Astrocyte (in vitro differentiated cells and primary cell): ENCODE measurements at regions not wholly inside any gene's neighbourhood (a gene's known extent, or its start where the extent isn't known, plus 50 kb on each side); places are given as distances from the start of the nearest gene placed in this dataset.

ENCODE experiments used
- DNase-seq: peaks from one replicate; pipeline ENCODE4 v3.0.0-alpha.2; 2010; ENCODE audit warnings: low read depth
- FAIRE-seq: peaks from 2 replicates; lab custom pipeline; 2011; peaks lifted over from hg19 to GRCh38; lab: Jason Lieb, UNC
- H2AFZ ChIP-seq: 2 replicates; pipeline ENCODE4 v1.6.0; 2012; ENCODE audit warnings: low read depth, low read length, inconsistent platforms
- H3K27ac ChIP-seq: 2 replicates; pipeline ENCODE4 v1.5.1; 2011; ENCODE audit warnings: low read depth, low read length, inconsistent platforms
- H3K27me3 ChIP-seq: 2 replicates; pipeline ENCODE4 v1.6.0; 2011; ENCODE audit warnings: low read length, inconsistent platforms; ENCODE audit not compliant: insufficient read depth
- H3K36me3 ChIP-seq: 2 replicates; pipeline ENCODE4 v1.5.1; 2011; ENCODE audit warnings: low read length, inconsistent platforms; ENCODE audit not compliant: insufficient read depth
- H3K4me1 ChIP-seq: 2 replicates; pipeline ENCODE4 v1.5.1; 2011; ENCODE audit warnings: low read length, inconsistent platforms; ENCODE audit not compliant: insufficient read depth
- H3K4me2 ChIP-seq: 2 replicates; pipeline ENCODE4 v1.6.0; 2012; ENCODE audit warnings: low read length, inconsistent platforms
- H3K4me3 ChIP-seq: 2 replicates; pipeline ENCODE4 v1.5.1; 2011; ENCODE audit warnings: low read depth, mild to moderate bottlenecking, low read length, inconsistent platforms; ENCODE audit not compliant: insufficient read depth
- H3K79me2 ChIP-seq: 2 replicates; pipeline ENCODE4 v1.6.0; 2012; ENCODE audit warnings: mild to moderate bottlenecking, low read length, inconsistent platforms; ENCODE audit not compliant: insufficient read depth
- H3K9ac ChIP-seq: 2 replicates; pipeline ENCODE4 v1.6.0; 2012; ENCODE audit warnings: mild to moderate bottlenecking, low read length, inconsistent platforms
- H3K9me3 ChIP-seq: 2 replicates; pipeline ENCODE4 v1.5.1; 2012; ENCODE audit warnings: low read depth, mild to moderate bottlenecking, low read length, inconsistent platforms; ENCODE audit not compliant: insufficient read depth
- H4K20me1 ChIP-seq: 2 replicates; pipeline ENCODE4 v1.6.0; 2012; ENCODE audit warnings: low read length, inconsistent platforms; ENCODE audit not compliant: insufficient read depth
- H3K27ac Mint-ChIP-seq: one replicate; pipeline ENCODE4 v1.8.0; 2021; ENCODE audit warnings: mild to moderate bottlenecking, mixed read lengths; ENCODE audit not compliant: unreplicated experiment
- H3K27me3 Mint-ChIP-seq: one replicate; pipeline ENCODE4 v1.8.0; 2021; ENCODE audit warnings: low read depth, mixed read lengths; ENCODE audit not compliant: unreplicated experiment
- H3K36me3 Mint-ChIP-seq: one replicate; pipeline ENCODE4 v1.8.0; 2021; ENCODE audit warnings: low read depth, mixed read lengths; ENCODE audit not compliant: unreplicated experiment
- H3K4me1 Mint-ChIP-seq: one replicate; pipeline ENCODE4 v1.8.0; 2021; ENCODE audit warnings: low read depth, mixed read lengths; ENCODE audit not compliant: unreplicated experiment
- H3K4me3 Mint-ChIP-seq: one replicate; pipeline ENCODE4 v1.8.0; 2021; ENCODE audit warnings: mild to moderate bottlenecking, moderate library complexity, mixed read lengths; ENCODE audit not compliant: unreplicated experiment
- H3K9me3 Mint-ChIP-seq: one replicate; pipeline ENCODE4 v1.8.0; 2021; ENCODE audit warnings: mild to moderate bottlenecking, mixed read lengths; ENCODE audit not compliant: unreplicated experiment
- EZH2 ChIP-seq: IDR thresholded peaks from 2 replicates; pipeline ENCODE4 v1.6.1; 2012; ENCODE audit warnings: mild to moderate bottlenecking, low read length, inconsistent platforms; ENCODE audit not compliant: insufficient read depth
- TF ChIP-seq, protein P1 (sequence below): IDR thresholded peaks from 2 replicates; pipeline ENCODE4 v1.5.1; 2011; ENCODE audit warnings: low read depth, mild to moderate bottlenecking, inconsistent platforms, low read length, moderate library complexity; ENCODE audit not compliant: insufficient read depth

DNA sequence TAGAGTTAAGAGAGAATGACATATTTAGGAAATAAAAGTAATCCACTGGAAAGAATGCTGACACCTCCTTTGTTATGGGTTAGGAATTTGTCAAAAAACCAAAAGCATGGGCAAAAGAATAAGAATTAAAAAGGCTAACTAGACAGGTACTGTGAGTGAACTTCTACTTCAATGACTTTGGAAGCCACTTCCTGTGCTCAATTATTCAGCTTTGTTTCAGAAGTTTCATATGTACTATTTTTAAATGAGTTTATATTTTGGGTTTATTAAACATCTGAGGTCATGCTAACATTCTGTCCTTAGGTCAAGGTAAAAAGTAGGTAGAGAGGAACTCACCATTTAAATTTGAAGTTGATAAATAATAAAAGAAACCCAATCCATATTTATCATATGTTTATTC lies 106.7 kb upstream of the CXorf51A start:
- FAIRE-seq: peak; percentile 9
- Histone ChIP-seq H3K4me3 (no peak overlapping the region), H3K27ac (no peak overlapping the region), H3K9ac (no peak overlapping the region), H3K4me2 (no peak overlapping the region), H3K27me3 (no peaks in the 10 kb centered on the region), H3K4me1 (no peaks in the 10 kb centered on the region), H4K20me1 (no peaks in the 10 kb centered on the region), H2AFZ (no peak overlapping the region), H3K9me3 (no peaks in the 10 kb centered on the region), H3K36me3 (no peaks in the 10 kb centered on the region), H3K79me2 (no peaks in the 10 kb centered on the region)
- Mint-ChIP-seq H3K36me3 (no peaks in the 10 kb centered on the region), H3K9me3 (no peaks in the 10 kb centered on the region), H3K4me1 (no peaks in the 10 kb centered on the region), H3K27ac (no peak overlapping the region), H3K27me3 (no peaks in the 10 kb centered on the region), H3K4me3 (no peak overlapping the region)
- DNase-seq: no peak
- TF ChIP-seq EZH2: no peak
- TF ChIP-seq, protein P1, sequence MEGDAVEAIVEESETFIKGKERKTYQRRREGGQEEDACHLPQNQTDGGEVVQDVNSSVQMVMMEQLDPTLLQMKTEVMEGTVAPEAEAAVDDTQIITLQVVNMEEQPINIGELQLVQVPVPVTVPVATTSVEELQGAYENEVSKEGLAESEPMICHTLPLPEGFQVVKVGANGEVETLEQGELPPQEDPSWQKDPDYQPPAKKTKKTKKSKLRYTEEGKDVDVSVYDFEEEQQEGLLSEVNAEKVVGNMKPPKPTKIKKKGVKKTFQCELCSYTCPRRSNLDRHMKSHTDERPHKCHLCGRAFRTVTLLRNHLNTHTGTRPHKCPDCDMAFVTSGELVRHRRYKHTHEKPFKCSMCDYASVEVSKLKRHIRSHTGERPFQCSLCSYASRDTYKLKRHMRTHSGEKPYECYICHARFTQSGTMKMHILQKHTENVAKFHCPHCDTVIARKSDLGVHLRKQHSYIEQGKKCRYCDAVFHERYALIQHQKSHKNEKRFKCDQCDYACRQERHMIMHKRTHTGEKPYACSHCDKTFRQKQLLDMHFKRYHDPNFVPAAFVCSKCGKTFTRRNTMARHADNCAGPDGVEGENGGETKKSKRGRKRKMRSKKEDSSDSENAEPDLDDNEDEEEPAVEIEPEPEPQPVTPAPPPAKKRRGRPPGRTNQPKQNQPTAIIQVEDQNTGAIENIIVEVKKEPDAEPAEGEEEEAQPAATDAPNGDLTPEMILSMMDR: no peak

DNA sequence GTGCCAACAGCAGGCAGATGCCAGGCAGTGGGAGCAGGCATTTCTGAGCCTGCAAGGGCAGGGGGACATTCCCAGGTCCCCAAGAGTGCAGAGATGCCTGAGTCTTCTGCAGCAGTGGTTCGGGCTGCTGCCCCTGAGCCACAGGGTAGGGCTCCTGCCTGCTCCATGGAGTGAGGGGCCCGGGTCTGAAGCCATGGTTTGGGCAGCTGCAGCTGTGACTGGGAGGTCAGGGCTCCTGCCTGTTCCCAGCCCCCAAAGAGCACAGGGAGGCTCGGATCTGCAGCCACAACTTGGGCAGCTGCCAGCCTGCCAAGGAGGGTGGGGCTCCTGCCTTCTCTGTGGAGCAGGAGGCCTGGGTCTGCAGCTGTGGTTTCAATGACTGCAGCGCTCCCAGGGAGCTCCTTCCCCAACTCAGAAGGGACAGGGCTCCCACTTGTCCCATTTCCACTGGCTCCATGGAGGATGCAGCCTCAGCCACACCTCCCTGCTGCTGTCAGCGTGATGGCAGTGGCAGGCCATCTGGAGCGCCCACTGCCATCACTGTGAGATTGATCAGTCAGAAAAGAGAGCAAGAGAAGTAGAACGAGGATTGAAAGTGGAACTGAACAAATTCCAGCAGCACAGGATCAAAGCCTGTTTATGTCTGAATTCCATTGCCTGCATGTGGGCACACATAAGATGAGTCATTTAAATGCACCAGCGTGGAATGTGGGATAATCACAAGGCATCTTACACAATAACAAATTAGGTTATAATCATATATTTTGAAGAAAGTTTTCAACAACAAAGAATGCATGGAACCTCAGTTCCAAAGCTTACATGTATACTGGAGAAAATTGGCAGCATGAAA lies 93.1 kb upstream of the CXorf51A start:
- Histone ChIP-seq H3K79me2 (no peaks in the 10 kb centered on the region), H4K20me1 (no peaks in the 10 kb centered on the region), H3K9me3 (no peaks in the 10 kb centered on the region), H3K4me2 (peak overlapping the region; percentile 54), H3K9ac (no peak overlapping the region), H3K27ac (peak overlapping the region; percentile 19), H3K4me3 (no peak overlapping the region), H2AFZ (no peak overlapping the region), H3K4me1 (no peaks in the 10 kb centered on the region), H3K36me3 (no peaks in the 10 kb centered on the region), H3K27me3 (no peaks in the 10 kb centered on the region)
- FAIRE-seq: no peak
- no peaks in the 10 kb centered on the region for H3K27me3 Mint-ChIP-seq
- no peaks in the 10 kb centered on the region for H3K9me3 Mint-ChIP-seq
- no peaks in the 10 kb centered on the region for H3K36me3 Mint-ChIP-seq
- no peaks in the 10 kb centered on the region for H3K4me1 Mint-ChIP-seq
- TF ChIP-seq EZH2: no peak
- TF ChIP-seq, protein P1: no peak
- no peak for DNase-seq
- H3K27ac Mint-ChIP-seq: no peak overlapping the region
- no peak overlapping the region for H3K4me3 Mint-ChIP-seq

DNA sequence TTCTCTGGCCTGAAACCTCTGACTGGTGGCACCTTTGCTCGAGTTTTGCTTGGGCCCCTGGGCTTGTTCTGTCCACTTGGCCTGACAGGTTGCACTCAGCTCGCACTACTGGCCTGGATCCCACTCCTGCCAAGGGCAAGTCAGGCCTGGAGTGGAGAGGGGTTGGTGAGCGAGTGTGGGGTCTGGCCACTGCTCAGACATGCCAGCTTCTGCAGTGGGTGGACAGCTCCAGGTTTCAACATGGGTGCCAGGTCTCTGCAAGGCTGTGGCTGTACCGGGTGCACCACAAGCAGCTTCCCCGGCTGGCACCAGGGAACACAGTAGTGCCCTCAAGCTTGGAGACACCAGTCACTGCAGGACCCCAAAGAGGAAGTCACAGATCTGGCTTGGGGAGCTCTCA lies 91.6 kb upstream of the CXorf51A start:
- H3K27me3 ChIP-seq: no peaks in the 10 kb centered on the region
- no peaks in the 10 kb centered on the region for H3K79me2 ChIP-seq
- Mint-ChIP-seq H3K4me3 (no peak overlapping the region), H3K27ac (no peak overlapping the region), H3K9me3 (no peaks in the 10 kb centered on the region), H3K27me3 (no peaks in the 10 kb centered on the region), H3K4me1 (no peaks in the 10 kb centered on the region), H3K36me3 (no peaks in the 10 kb centered on the region)
- H3K36me3 ChIP-seq: no peaks in the 10 kb centered on the region
- H3K9me3 ChIP-seq: no peaks in the 10 kb centered on the region
- DNase-seq (no peak), FAIRE-seq (no peak)
- no peak overlapping the region for H3K9ac ChIP-seq
- TF ChIP-seq, protein P1: no peak
- no peak for TF ChIP-seq EZH2
- no peaks in the 10 kb centered on the region for H4K20me1 ChIP-seq
- no peak overlapping the region for H3K4me2 ChIP-seq
- H3K4me1 ChIP-seq: no peaks in the 10 kb centered on the region
- no peak overlapping the region for H3K27ac ChIP-seq
- H2AFZ ChIP-seq: no peak overlapping the region
- no peak overlapping the region for H3K4me3 ChIP-seq
